Mesenteric fat pad (tissue), 1 donor: ENCODE measurements at regions not wholly inside any gene's neighbourhood (a gene's known extent, or its start where the extent isn't known, plus 50 kb on each side); places are given as distances from the start of the nearest gene placed in this dataset.
"Not testable (repeated sequence)": the region's sequence is repeated elsewhere in the genome, so short reads cannot be mapped to it uniquely, and the experiment has no call there.

Experiments
- DNase-seq: peaks from one replicate; pipeline ENCODE4 v3.0.0-alpha.2; 2020; ENCODE audit warnings: low spot score
- donor health status: DM: yes; HTN: yes; CAD: no.

DNA sequence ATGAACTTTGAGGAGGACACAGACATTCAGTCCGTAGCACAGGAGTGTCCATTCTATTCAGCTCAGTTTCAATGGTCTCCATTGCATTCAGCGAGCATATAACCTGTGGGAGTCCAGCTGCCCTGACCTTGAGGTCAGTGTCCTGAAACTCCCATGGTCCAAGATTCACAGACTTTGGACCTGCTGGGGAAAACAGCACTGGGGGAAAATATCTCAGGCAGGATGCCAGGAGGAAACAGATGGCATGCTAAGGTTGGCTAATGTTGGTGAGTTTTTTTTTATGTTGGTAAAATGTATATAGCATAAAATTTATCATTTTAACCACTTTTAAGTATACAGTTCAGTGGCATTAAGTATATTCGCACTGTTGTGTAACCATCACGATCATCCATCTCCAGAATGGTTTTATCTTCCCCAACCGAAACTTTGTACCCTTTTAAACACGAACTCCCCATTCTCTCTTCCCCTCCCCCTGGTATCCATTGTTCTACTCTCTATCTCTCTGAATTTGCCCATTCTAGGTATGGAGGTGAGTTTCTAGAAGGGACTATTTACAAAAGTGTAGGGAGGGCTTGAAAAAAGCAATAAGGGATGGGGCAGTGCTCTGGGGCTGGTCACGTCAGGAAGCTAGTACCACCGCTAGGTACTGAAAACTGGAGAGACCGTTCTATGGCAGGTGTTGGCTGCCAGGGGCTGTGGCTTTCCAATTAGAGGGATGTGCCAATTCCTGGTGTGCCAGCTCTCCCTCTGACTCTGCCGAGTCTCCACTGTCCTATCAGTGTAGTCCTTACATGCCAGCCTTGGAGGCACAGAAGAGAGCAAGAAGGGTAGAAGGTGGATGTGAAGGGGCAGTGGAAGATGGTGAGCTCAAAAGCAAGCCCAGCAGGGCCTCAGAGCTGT, 85.3 kb downstream of the FOXD2 start:
- DNase-seq = peak; percentile 43

DNA sequence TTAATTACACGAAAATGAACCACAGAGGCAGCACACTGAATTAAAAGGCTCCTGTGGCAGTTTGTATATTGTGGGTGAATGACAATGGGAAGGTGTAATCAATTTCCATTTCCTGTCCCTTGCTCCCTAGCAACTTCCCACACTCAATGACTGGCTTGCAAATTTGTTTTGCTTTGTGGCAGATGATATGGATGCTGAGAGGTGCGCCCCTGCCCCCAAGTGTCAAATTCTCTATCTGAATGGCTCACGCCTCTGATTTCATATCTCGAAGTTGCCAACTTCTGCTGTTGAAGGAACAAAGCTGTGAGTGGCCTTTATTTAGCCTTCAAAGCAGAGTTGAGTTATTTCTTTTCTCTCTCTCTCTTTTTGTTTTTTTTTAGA, 86.0 kb downstream of the FOXD2 start:
- DNase-seq = no peak

DNA sequence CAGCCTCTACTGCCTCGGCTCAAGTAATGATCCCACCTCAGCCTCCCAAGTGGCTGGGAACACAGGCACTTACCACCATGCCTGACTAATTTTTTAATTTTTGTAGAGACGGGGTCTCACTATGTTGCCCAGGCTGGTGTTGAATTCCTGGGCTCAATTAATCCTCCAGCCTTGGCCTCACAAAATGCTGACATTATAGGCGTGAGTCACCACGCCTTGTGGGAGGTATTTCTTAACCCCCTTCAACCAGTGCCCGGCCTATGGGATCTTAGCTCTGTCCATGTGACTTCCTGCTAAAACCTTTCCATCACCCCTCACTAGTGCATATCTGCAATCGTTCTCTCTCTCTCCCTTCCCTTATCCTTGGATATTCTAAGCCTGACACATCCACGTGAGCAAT, 86.4 kb downstream of the FOXD2 start:
- DNase-seq = no peak

DNA sequence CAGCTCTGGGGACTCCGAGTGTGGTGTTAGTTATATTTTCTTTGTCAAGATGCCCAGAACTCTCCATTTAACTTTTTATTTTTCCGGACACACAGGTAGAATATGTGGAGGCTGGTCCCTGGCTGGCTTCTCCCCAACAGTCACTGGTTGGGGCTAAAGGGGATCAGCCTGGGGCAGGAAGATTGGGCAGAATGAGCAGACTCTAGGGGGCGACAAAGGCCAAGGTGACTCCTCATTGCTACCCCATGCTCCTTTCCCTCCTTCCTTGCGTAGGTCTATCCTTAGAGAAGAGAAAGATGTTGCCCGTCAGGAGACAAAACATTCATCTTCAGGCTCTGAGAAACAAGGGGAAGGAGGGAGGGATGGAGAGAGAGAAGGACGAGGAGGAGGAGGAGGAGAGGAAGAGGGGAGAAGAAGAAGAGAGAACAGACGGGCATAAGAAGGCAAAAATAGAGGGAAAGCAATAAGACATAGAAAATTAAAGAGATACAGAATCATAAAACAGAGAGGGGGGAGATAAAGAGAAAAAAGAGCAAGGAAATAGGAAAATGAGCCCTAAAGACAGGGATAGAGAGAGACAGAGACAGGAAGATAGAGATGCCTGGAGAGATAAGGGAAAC, 89.9 kb downstream of the FOXD2 start:
- no peak for DNase-seq

DNA sequence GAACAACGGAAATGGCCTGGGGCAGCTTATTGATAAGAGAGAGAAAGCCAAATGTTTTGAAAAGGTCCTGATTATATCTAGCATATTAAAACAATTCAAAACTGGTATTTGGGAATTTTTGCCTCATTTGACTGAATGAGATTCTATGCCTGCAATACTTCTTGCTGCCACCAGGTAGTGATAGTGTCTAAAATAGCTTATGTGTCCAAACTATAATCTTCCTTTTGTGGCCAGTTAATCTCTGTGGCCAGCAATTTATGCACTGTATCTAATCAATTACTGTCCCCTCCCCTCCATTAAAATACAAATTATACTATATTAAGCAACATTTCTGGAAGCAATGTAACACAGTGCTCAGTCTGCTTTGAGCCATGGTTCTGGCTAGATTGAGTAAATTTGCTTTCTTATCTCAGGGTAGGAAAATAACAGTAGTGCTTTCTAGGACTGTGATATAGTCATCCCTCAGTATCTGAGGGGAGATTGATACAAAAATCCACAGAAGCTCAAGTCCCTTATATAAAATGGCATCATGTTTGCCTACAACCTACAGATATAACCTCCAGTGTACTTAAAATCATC, 91.8 kb downstream of the FOXD2 start:
- DNase-seq = no peak

DNA sequence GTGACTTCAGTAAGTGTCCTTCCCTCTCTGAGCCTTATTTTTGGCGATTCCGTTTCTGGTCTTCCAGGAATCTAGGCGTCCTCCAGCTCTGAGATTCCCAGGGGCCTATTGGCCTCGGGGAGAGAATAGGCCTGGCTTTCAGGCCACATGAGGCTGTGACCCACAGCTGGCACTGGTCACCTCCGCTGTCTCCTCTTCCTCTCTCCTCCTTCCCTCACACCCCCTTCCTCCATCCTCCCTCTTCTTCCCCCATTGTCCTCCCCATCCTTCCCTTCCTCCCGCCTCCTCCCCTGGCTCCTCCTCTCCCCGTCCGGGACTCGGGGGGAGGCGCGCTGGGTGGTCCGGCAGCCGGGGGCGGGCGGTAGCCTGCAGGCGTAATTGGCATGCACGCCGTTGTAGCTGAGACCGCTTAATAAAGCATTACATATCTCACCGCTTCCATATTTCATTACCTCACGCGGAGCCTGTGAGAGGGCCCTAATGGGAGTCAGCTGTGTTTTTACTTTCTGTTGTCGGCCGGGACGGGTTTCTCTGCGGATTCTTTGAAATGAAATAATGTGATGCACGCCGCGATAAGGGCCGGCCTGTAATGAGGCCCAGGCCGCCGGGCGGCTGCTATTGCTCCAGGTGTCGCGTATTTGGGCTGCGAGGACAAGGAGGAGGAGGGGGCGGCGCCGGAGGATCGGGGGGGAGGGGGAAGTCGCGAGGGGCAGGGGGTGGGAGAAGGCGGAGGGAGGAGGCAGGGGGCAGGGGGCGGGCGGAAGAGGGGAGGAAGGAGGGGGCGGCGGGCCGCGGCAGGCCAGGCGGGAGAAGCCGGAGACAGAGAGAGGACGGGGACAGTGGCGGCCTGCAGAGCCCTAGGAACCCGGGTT, 95.3 kb downstream of the FOXD2 start:
- peak; percentile 89 for DNase-seq

DNA sequence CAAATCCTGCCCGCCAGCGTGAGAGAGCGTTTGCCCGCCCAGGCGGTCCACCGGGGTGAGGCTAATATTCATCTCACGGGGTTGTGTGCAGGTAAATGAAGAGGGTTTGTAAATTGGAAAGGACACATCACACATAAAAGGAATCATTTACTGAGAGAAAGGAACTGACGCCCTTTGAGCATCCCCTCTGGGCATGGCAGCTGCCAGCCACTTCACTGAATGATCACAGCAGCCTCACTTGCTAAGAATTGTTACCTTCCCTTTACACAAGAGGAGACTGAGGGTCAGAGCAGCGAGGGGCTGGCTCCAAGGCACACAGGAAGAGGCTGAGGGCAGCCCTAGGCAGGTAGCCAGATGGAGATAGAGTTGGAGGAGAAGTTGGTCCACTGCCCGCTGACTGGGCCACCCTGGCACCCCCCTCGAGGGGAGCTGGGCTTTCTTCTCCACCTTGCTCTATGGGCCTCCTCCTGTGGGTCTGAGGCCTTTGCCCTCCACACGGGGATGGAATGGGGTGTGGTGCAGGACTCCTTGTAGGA, 96.0 kb downstream of the FOXD2 start:
- no peak for DNase-seq

DNA sequence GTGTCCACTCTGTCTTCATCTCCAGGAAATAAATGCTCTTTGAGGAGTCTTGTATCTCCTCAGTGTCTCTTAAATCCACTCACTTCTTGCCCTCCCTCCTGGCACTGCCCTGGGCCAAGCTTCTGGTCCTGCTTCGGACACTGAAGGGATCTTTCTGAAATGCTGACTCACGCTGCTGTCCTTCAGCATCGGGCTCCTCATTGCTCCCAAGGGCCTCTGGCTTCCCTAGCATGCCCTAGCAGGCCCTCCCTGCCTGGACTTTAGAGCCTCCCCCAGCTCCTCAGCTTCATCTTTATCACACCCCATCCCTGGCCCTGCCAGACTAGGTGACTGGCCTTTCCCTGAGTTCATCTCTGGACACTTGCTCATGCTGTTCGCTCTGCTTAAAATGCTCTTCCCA, 96.6 kb downstream of the FOXD2 start:
- no peak for DNase-seq

DNA sequence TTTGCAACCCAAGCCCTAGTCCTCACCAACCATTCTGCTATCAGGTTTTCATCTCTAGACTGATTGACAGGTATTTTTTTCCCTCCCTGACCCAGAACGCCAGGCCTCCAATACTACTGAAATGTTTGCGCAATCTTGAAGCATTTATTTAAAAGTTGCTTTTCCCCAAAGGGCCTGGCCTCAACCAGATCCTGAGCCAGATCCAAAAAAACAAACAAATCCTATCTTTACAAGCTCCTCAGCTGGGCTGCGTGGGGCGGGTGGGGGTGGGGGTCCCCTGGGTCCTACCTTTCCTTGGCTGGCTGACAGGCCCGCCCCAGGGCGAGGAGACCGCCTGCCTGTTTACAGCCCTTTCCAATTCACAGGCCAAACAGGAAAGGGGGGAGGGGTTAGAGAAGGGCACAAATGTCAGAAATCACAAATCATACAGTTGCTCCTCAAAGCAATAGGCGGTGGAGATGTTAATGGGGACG, 98.8 kb downstream of the FOXD2 start:
- DNase-seq = no peak

DNA sequence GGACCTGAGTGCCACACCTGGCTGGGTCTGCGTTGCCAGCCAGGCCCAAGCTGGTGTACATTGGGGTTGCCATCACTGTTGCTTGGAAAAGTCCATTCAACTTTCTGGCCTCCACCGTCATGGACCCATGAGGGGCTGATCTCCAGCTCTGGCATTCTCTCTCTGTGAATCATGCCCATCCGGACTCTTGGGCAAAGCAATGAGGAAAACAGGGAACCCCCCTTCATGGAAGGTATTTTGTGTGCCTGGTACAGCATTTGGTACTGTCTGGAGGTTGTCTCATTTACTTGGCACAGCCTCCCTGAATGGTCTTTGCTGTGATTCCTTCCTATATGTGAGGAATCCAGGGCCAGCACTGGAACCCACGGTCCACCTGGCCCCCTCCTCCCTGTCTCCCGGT, 99.4 kb downstream of the FOXD2 start:
- no peak for DNase-seq

DNA sequence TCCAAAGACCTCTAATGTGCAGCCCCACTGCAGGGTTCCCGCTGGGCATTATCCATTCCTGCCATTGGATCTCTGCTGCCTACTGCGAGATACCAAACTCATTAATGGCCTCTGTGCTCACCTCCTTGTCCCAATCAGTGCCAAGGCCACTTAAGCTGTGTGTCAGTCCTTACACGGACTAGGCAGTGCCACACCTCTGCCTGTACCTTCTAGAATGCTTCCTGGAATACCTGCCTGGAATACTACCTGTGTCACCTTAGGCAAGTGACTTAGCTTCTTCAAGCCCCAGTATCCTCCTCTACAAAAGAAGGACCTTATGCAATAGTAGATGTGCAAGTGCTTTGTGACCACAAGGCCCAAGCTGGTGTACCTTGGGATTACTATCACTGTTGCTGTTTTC, 100.1 kb downstream of the FOXD2 start:
- no peak for DNase-seq

DNA sequence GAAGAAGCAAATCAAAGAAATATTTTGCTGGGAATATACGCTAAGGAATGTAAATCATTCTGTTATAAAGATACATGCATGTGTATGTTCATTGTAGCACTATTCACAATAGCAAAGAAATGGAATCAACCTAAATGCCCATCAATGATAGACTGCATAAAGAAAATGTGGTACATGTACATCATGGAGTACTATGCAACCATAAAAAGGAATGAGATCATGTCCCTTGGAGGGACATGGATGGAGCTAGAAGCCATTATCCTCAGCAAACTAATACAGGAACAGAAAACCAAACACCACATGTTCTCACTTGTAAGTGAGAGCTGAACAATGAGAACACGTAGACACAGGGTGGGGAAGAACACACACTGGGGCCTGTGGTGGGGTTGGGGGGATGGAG, 100.7 kb downstream of the FOXD2 start:
- DNase-seq = not testable (repeated sequence)

DNA sequence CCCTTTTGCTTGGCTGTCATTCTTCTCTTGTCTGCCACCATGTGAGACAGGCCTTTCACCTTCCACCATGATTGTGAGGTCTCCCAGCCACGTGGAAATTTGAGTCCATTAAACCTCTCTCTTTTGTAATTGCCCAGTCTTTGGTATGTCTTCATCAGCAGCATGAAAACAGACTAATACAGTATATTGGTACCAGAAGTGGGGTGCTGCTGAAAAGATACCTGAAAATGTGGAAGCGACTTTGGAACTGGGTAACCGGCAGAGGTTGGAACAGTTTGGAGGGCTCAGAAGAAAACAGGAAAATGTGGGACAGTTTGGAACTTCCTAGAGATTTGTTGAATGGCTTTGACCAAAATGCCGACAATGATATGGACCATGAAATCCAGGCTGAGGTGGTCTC, 103.9 kb downstream of the FOXD2 start:
- DNase-seq = not testable (repeated sequence)

DNA sequence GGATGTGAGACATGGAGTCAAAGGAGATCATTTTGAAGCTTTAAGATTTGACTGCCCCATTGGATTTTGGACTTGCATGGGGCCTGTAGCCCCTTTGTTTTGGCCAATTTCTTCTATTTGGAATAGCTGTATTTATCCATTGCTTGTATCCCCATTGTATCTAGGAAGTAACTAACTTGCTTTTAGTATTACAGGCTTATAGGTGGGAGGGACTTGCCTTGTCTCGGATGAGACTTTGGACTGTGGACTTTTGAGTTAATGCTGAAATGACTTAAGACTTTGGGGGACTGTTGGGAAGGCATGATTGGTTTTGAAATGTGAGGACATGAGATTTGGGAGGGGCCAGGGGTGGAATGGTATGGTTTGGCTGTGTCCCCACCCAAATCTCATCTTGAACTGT, 105.2 kb downstream of the FOXD2 start:
- not testable (repeated sequence) for DNase-seq

DNA sequence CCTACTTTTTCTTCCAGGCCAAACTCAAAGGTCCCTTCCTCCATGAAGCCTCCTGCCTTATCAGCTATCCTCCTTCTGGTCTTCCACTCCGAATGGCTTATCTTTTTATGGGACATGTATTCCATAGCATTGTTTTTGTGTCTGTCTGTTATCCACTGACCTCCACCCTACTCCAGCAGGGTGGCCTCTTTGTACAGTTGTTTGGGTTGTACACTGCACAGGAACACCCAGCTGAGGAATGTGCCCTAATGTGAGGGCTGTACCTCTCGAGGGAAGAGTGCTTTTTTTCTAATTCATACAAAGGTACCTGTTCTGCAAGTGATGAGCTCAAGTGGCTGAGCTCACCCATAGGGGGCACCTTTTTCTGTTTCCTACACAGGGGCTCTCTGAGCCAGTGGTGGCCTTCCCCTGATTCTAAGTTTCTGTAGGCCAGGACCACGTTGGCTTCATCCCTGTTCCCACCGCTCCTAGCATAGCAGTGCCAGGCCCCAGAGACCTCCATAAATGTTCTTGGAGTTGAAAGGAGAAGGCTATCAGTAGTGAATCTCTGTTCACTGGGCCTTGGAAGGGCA, 108.2 kb downstream of the FOXD2 start:
- DNase-seq = no peak

DNA sequence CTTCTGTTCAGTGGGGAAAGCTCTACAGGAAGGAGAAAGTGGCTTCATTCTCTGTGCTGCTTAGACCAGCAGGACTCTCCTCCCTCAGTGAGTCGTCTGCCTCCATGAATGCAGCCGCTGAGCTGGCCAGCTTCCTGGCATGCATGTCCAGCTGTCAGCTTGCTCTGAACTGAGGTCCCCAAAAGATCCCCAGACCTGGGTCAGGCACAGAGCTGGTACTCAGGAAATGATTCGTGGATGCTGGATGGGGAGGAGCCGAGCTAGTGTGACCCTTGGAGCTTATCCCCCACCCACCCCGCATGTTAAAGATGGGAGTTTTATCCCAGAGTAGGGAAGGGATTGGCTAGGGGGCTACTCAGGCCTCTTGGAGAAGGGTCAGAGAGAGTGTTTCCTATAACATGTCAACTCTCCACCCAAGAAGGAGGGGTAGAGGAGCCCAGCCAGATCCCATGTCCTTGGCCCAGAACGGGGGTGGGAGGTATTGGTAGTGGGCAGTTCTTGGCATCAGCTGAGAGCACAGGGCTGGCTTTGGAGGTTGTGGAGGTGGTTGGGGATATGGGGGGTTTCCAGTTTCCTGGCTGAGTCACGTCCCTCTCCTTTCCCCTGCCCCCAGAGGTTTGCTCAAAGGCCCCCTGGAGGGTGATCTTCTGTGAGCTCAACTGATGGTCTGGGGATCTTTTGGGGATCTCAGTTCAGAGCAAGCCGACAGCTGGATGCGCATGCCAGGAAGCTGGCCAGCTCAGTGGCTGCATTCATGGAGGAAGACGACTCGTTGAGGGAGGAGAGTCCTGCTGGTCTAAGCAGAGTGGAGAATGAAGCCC, 110.1 kb downstream of the FOXD2 start:
- DNase-seq = no peak

DNA sequence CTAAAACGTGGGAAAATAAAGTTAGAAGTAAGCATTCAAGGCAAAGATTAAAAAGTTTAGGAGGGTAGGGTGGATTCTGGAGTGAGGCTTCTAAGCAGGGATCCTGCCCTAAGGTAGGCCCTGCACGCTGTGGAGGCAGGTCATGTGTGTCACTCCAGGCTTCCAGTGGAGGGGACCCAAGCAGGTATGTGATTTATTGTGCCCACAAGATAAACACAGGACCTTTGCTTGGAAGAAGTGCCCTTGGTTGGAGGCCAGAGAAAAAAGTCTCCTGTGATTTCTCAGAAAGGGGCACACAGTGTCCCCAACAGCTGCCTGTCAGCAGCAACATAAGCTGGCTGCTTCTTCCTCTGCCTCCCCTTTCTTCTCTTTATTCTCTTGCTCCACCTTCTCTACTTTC, 110.8 kb downstream of the FOXD2 start:
- no peak for DNase-seq

DNA sequence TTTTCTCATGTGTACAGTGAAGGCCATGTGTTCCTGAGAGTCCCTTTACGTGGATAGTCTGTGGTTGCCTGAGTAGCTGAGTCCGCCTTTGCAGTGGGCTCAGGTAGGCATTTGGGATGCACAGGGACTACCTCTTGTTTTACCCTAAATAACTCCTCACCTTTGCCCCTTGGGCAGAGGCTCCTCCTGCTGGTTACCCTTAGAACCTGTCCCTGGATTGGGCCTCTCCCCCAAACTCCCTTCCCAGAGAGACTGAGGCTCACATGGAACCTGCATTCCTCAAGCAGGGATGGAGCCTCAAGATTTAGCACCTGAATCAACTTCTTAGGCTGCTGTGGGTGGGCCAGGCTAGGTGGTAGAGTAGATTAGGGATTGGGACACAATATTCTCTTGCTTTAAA, 111.7 kb downstream of the FOXD2 start:
- no peak for DNase-seq

DNA sequence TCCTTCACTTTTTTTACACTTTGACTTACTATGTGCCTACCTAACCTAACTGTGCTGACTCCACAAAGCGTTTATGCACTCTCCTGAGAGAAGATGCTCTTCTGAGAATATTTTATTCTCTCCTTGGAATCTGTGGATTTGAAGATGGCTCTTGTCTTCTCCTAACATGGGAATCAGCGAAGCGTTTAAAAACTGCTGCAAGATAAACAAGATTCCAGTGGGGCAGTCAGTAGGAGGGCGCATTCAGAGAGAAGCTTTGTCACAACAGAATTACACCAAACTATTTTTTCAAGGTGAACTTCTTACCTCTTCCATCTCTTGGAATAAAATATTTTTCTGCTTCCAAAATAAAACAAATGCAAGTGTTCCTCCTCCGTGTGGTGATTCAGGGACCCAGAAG, 113.1 kb downstream of the FOXD2 start:
- DNase-seq = no peak

DNA sequence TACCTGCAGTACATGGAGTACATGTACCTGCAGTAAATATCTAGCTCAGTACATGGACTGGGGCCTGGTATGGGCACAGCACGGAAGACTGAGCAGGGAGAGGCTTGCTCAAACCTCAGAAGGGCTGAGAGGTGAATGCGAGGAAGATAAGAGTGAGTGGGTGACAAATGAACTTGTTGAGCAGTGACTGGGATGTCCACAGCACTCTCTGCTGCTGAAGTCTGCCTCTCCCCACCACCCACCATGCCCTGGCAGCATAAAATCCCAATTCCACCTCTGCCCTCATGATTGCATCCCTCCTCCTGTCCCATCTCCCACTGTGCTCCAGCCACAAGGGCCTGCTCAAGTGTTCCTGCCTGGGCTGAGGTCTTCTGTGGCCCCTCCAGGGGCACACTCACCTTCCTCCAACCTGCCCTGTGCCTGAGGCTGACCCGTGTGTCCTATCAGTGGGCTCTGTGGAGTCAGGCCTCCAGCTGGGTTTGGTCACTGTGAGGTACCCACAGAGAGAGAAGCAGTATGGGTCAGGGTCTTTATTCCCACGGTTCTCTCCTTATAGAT, 114.2 kb downstream of the FOXD2 start:
- DNase-seq = no peak
